ENCODE measurements at regions not wholly inside any gene's neighbourhood (a gene's known extent, or its start where the extent isn't known, plus 50 kb on each side); places are given as distances from the start of the nearest gene placed in this dataset.

DNA sequence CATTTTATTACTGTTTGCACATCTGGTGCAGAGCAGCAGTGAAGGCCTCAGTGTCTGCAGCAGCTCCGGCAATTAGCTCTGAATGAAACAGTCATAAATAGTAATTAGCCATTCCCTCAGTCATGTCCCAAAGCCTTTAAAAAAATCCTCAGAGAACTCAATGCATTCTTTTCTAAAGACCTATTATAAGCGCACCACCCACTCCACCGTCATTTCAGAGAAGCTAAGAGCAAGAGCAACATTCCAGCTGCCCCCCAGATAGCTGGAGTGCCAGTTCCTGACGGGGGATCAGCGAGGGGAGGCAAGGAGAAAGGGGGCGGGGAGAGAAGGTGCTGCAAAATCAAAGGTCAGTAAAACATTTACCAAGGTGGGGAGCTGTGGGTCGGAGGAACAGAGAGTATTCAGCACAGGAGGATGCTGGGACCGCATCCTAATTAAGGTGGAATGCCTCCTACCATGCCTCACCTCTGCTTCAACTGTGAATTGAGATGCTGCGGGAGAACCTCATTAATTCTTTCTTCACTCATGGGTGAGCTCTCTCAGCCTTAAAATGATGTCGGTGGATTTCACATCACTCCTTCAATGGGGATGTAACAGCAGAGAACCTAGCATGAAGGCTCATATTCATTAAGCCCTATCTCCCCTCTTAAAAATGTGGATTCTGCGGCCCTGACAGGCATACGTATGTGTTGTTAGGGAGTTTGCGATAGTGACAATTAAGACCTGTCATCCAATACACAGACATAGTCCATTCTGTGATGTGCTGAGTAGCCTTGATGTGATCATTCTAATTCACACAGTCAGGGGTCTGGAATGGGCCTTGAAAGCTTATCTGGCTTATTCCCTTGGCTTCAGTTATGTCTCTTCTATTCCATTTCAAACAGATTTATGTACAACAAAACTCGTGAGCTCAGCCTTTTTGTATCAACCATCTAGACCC is 469.5 kb upstream of the NRSN1 start:
- FAIRE-seq (no peak), DNase-seq (ENCODE audit: low spot score) (no peak), ATAC-seq (no peak)
- intact Hi-C loops (cut with micrococcal nuclease; ENCODE audit: unreplicated experiment) (no loop called here), in situ Hi-C loops (cut with HindIII; ENCODE audit: extremely low pct_ligation_motif_present, low pct_unique_long_range_greater_than_20kb) (no loop called here)
- Histone ChIP-seq H4K20me1 (ENCODE audit: insufficient read depth, low read length) (no peaks in the 10 kb centered on the region), H3K79me2 (ENCODE audit: insufficient read depth, low read length) (no peaks in the 10 kb centered on the region), H3K36me3 (replicated peaks in 1 of 2; ENCODE audit: control insufficient read depth in 1 of 2, insufficient read depth in 2 of 2, low read length in 2 of 2) (no peaks in the 10 kb centered on the region), H3K4me1 (ENCODE audit: insufficient read depth, low read length) (peaks cover 4% of the 10 kb centered on the region; the same call in 1 of the 2 replicates), H3K27me3 (ENCODE audit: control insufficient read depth in 1 of 2, insufficient read depth in 2 of 2, low read length in 2 of 2) (no peaks in the 10 kb centered on the region), H3K4me2 (ENCODE audit: low read depth, low read length) (no peak overlapping the region), H3K9ac (ENCODE audit: insufficient read depth, low read depth, low read length) (no peak overlapping the region), H3K27ac (ENCODE audit: extremely low read length, insufficient read depth, low read length) (no peak overlapping the region), H3K9me3 (ENCODE audit: low read length) (no peaks in the 10 kb centered on the region), H2AFZ (ENCODE audit: low read length) (no peak overlapping the region), H3K4me3 (replicated peaks in 1 of 3; ENCODE audit: insufficient read depth in 1 of 3, low read depth in 2 of 3, low read length in 3 of 3) (no peak overlapping the region)
- POLR2A ChIA-PET = no interaction called here
- no peak for TF ChIP-seq NFIB (CRISPR knock-in tag; IDR thresholded peaks at IDR 0.05; ENCODE audit: borderline replicate concordance)
- TF ChIP-seq TAF1 (CRISPR knock-in tag; IDR thresholded peaks at IDR 0.05) = no peak
- TF ChIP-seq ZNF678 (CRISPR knock-in tag; IDR thresholded peaks at IDR 0.05) = no peak
- TF ChIP-seq ZNF614 (CRISPR knock-in tag; IDR thresholded peaks at IDR 0.05; ENCODE audit: borderline replicate concordance) = no peak
- TF ChIP-seq, protein P1, sequence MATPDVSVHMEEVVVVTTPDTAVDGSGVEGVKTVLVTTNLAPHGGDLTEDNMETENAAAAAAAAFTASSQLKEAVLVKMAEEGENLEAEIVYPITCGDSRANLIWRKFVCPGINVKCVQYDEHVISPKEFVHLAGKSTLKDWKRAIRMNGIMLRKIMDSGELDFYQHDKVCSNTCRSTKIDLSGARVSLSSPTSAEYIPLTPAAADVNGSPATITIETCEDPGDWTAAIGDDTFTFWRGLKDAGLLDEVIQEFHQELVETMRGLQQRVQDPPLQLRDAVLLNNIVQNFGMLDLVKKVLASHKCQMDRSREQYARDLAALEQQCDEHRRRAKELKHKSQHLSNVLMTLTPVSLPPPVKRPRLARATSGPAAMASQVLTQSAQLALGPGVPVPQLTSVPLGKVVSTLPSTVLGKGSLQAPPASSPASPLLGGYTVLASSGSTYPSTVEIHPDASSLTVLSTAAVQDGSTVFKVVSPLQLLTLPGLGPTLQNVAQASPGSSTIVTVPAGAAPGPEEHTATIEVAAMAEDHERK (CRISPR knock-in tag; IDR thresholded peaks at IDR 0.05; ENCODE audit: low read depth) = no peak
- TF ChIP-seq ZNF577 (CRISPR knock-in tag; IDR thresholded peaks at IDR 0.05; ENCODE audit: borderline replicate concordance, low read depth) = no peak
- no peak for TF ChIP-seq MEIS2 (CRISPR knock-in tag; IDR thresholded peaks at IDR 0.05)
- no peak for TF ChIP-seq NFE2L2 (IDR thresholded peaks at IDR 0.05; ENCODE audit: low read length)
- no peak for TF ChIP-seq ZNF234 (CRISPR knock-in tag; conservative IDR thresholded peaks at IDR 0.05)
- TF ChIP-seq ZKSCAN5 (CRISPR knock-in tag; IDR thresholded peaks at IDR 0.05) = no peak
- 51% methylated on average over 14 of the region's 14 CpGs for WGBS (ENCODE audit: low lambda C conversion rate)
- no TSS peak for BruUV-seq (replicated peaks)
- CTCF ChIA-PET (ENCODE audit: low intra/inter-chr PET ratio, low total read pairs) = no interaction called here

Data from HepG2 (cell line).